NCI-H146 treated with DMSO at 0.1 percent for 48 hours (cell line): ENCODE measurements at regions not wholly inside any gene's neighbourhood (a gene's known extent, or its start where the extent isn't known, plus 50 kb on each side); places are given as distances from the start of the nearest gene placed in this dataset.
"Not testable (repeated sequence)": the region's sequence is repeated elsewhere in the genome, so short reads cannot be mapped to it uniquely, and the experiment has no call there.

ENCODE experiments used
- DNase-seq: peaks from one replicate; lab custom pipeline; 2025; ENCODE audit not compliant: unreplicated experiment; lab: John Stamatoyannopoulos, UW

DNA sequence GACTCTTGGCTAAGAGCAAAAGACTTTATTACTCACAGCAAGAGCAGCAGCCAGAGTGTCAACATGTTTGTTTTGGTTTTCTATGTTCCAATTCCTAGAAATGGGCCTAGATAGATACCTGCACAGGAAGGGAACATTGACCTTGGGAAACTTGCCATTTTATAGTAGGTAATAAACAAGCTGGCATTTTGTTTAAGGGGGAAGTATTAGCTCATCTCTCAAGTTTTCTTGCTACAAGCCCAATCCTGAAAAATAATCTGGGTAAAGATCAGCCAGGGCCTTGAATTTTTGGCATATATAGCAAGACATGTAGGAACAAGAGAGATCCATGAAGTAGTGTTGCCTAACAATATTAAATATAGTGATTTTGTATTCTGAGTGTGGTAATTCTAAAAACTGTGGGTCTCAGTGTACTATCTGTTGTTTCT lies 51.4 kb upstream of the RGL1 start:
- no peak for DNase-seq

GRCh38 chr1:183744132-183744913 lies 60.6 kb upstream of the RGL1 start:
- DNase-seq = no peak

DNA sequence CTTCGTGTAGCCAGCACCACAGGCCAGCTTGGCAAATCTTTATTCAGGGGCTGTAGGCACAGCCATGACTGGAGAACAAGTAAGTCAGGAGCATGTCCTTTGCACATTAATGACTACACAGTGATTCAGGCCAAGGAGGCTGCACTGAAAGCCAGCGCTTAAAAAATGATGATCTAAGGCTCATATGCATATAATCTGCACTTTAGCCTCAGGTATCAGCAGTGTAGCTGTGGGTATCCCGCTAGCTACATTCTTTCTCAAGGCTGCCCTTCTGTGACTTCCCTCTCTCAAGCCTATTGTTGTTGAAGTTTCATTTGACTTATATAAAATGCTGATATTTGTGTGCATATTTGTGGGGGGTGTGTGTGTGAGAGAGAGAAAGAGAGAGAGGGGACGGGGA lies 62.6 kb upstream of the RGL1 start:
- DNase-seq = no peak

GRCh38 chr1:183739741-183740271 lies 65.1 kb upstream of the RGL1 start:
- no peak for DNase-seq

DNA sequence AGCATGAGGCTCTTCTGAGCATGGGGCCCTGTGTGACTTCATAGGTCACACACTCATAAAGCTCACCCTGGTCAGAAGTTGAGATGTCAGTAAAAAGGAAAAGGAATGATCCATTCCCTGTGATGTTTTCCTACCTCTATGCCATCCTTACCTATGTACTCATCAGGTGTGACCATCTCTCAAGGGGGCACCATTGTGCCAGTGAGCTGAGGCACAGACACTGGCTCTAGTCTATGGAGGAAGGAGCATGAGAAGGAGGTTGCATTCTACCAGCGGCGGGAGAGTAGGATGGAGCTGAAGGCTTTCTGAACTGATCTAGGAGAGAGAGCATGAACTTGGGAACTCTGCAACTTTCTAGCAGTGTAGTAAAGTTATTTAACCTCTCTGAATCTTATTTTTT lies 65.8 kb upstream of the RGL1 start:
- no peak for DNase-seq

- not testable (repeated sequence) for DNase-seq
These were observed 67.0 kb upstream of the RGL1 start for GRCh38 chr1:183737916-183738315.

GRCh38 chr1:183736343-183736742 lies 68.6 kb upstream of the RGL1 start:
- no peak for DNase-seq

GRCh38 chr1:183735069-183735860 lies 69.7 kb upstream of the RGL1 start:
- DNase-seq = no peak

GRCh38 chr1:183734543-183735036 lies 70.3 kb upstream of the RGL1 start:
- no peak for DNase-seq

DNA sequence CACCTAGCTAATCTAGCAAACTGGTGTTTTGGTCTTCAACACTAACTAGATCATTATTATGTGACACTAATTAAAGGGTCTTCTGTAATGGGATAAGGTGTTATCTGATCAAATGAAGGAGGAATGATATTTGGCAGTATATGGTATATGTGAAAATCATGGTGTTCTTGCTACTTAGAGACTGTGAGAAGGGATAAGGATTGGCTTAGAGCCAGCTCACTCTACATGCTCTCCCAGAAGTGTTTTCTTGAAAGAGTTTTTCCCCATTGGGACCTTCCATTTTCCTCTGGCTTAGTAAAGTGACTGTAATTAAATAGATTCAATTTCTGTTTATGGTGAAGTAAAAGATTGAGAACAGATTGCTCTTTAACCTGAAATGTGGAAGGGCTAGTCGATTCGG lies 71.2 kb upstream of the RGL1 start:
- DNase-seq = no peak

GRCh38 chr1:183732236-183732880 lies 72.6 kb upstream of the RGL1 start:
- DNase-seq = no peak

DNA sequence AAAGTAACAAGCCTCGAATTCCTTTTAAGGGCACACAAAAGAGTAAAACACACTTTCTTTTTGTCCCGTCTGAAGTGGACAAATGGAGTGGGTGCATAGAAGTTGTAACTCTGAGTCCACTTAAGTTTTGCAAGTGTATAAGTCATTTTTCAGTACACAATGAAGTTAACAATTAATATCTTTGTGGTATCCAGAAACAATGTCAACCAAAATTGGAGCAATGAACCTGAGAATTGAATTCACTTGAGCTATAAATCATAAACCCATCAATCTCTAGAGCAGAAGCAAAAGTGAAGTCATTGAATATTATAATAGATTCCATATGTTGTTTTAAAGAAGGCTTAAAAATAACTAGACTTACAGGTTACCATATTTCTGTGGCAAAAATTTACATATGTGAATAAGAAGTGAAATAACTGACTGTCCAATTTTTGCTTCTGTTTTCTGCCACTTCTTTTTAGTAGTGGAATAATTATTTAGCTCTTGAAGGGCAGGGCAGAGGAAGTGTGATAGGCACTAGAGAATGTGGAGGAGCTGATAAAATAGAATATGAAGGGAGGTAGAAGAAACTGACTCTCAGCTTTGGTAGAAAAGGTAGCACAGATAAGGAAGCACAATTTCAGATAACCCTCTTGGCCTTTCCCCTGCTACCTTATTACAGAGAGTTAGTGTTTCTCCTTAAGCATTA lies 73.9 kb upstream of the RGL1 start:
- no peak for DNase-seq

DNA sequence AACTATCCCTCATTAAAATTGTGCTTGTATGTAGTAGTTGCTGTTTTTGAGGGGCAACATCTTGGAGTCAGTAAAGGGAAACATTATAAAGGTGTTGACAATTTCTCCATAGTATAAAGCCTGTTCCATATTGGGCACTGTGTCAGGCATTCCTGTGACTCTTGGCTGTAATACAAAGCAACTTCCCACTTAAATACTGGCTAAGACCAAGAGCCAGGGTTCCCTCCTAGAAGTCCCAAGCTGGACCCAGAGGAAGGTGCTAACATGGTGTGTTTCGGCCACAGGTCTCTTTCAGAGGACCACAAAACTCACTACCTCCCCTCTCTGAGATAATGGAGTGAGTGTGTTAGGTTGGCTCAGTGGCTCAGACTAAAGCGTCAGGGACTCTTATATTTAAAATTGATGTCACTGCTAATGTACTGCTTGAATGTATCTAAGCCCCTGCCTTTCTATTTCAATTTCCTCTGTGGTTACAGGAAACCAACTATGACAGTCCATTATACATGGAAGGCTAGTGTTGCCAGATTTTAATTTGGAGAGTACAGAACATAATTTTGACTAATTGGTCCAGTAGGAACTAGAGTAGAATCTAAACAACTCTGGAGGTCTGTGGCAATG lies 74.7 kb upstream of the RGL1 start:
- DNase-seq = no peak

DNA sequence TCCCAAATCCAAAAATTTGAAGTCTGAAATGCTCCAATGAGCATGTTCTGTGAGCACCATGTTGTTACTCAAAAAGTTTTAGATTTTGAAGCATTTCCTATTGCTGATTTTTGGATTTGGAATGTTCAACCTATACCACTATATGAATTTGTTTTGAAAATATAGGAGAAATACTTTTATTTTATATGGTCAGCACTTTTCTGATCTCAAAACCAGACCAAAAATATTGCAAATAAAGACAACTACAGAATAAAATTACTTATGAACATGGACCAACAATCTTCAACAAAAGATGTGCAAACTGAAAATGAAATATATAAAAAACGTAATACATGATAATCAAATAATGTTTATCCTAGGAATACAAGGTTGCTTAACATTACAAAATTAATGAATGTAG lies 73.7 kb upstream of the APOBEC4 start:
- no peak for DNase-seq

GRCh38 chr1:183724350-183725042 lies 71.4 kb upstream of the APOBEC4 start:
- DNase-seq = no peak

DNA sequence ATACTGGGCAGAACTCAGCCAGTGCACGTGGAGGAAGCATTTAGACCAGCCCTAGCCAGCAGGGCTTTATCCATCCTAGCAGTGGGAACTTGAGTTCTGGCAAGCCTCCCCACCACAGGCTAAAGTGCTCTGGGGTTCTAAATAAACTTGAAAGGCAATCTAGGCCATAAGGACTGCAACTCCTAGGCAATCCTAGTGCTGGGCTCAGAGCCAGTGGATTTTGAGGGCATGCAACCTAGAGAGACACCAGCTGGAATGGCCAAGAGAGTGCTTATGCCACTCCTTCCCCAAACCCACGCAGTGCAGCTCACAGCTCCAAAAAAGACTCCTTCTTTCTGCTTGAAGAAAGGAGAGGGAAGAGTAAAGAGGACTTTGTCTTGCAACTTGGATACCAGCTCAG lies 70.5 kb upstream of the APOBEC4 start:
- DNase-seq = no peak

- no peak for DNase-seq
These were observed 67.9 kb upstream of the APOBEC4 start for GRCh38 chr1:183721041-183721440.

GRCh38 chr1:183720028-183720427 lies 66.9 kb upstream of the APOBEC4 start:
- no peak for DNase-seq

GRCh38 chr1:183719289-183719688 lies 66.2 kb upstream of the APOBEC4 start:
- peak; percentile 92 for DNase-seq

GRCh38 chr1:183716286-183716685 lies 63.2 kb upstream of the APOBEC4 start:
- no peak for DNase-seq
